ENCODE measurements at regions not wholly inside any gene's neighbourhood (a gene's known extent, or its start where the extent isn't known, plus 50 kb on each side); places are given as distances from the start of the nearest gene placed in this dataset.

DNA sequence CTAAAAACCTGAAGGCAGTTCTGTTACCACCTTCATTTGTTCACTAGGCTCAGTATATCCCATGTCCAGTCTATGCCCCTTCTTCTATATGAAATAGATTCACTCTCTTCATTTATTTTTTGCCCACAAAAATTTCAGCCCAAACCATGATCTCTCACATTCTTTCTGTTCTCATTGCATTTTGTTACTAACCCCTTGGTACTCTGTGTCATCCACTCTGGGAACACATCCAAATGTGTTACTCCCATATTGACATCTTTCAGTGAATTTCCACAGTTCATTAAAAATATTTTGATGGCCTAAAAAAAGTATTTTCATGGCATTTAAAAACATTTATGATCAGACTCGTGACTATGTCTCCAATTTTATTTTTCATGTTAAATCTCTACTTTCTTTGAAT lies 378.9 kb downstream of the SLITRK1 start:
- no peak overlapping the region for H3K4me3 ChIP-seq (ENCODE audit: low read depth, low read length)
- TF ChIP-seq, protein P1, sequence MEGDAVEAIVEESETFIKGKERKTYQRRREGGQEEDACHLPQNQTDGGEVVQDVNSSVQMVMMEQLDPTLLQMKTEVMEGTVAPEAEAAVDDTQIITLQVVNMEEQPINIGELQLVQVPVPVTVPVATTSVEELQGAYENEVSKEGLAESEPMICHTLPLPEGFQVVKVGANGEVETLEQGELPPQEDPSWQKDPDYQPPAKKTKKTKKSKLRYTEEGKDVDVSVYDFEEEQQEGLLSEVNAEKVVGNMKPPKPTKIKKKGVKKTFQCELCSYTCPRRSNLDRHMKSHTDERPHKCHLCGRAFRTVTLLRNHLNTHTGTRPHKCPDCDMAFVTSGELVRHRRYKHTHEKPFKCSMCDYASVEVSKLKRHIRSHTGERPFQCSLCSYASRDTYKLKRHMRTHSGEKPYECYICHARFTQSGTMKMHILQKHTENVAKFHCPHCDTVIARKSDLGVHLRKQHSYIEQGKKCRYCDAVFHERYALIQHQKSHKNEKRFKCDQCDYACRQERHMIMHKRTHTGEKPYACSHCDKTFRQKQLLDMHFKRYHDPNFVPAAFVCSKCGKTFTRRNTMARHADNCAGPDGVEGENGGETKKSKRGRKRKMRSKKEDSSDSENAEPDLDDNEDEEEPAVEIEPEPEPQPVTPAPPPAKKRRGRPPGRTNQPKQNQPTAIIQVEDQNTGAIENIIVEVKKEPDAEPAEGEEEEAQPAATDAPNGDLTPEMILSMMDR (IDR thresholded peaks at IDR 0.05; ENCODE audit: low read depth, low read length), result no peak

DNA sequence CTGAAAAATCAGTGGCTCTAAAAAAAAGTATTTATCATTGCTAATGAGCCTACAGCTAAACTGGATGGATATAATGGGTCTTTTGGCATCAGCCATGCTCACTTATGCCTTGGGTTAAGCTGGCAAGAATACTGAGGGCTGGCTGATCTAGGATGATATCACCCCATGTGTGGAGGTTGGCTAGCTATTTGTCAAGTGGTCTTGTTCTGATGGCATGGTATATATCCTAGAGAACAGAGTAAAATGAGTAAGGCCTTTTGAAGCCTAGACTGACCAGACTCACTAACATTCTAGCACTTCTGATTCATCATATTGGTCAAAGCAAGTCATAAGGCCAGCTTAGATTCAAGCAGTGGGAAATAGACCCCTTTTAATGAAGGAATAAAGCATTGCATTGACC lies 383.0 kb downstream of the SLITRK1 start:
- TF ChIP-seq, protein P1 (IDR thresholded peaks at IDR 0.05; ENCODE audit: low read depth, low read length), result no peak
- no peak overlapping the region for H3K4me3 ChIP-seq (ENCODE audit: low read depth, low read length)

DNA sequence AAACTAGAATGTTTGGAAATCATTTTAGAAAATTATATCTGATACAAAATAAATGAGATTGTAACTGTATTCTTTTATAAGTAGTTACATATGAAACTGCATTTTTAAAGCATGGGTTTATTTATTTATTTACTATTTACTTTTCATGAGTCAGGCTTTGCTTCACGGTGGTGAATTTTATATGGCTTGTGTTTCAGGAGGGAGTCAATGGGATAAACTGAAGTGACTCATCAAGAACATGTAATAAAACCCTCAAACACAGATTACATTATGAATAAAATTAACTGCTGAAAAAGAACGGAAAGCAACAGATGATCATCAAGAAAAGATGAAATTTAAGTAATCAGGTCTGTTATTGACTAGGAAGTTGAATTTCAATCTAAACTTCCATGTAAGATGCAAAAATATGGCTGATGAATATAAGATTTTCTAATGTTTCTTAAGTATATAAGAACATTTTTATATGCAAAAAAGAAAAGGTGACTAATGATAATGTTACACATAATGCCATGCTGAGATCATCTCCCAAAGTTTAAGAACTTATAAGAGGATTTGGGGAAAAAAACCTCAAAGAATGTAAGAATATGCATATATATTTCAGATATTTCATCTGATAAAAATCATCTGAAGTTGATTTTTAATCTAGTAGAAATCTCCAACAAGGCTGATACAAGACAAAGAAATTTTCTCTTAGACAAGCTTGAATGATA lies 383.6 kb downstream of the SLITRK1 start:
- TF ChIP-seq, protein P1 (IDR thresholded peaks at IDR 0.05; ENCODE audit: low read depth, low read length), result no peak

DNA sequence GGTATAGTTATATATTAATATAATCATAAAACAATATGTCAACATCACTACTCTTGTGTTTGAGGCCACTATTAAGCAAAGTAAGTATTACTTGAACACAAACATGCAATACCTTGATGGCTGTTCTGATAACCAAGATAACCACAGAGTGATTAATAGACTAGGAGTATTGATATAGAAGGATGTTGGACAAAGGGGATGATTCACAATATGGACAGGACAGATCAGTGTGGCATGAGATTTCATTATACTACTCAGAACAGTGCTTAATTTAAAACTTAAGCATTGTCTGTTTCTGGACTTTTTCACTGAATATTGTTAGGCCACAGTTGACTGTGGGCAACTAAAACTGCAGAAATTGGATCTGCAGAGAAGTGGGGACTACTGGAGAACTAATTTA lies 384.2 kb downstream of the SLITRK1 start:
- TF ChIP-seq, protein P1 (IDR thresholded peaks at IDR 0.05; ENCODE audit: low read depth, low read length), result no peak
- no peak overlapping the region for H3K4me3 ChIP-seq (ENCODE audit: low read depth, low read length)

More for the DNA sequence above, 383.6 kb downstream of the SLITRK1 start:
- no peak overlapping the region for H3K4me3 ChIP-seq (ENCODE audit: low read depth, low read length)

DNA sequence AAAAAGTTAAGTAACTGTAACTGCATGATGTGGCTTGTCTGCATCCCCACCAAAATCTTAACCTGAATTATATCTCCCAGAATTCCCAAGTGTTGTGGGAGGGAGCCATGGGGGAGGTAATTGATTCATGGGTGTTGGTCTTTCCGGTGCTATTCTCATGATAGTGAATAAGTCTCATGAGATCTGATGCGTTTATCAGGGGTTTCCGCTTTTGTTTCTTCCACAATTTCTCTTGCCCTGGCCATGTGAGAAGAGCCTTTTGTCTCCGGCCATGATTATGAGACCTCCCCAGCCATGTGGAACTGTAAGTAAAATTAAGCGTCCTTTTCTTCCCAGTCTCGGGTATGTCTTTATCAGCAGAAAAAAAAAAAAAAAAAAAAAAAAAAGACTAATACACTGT lies 385.8 kb downstream of the SLITRK1 start:
- H3K4me3 ChIP-seq (ENCODE audit: low read depth, low read length), result no peak overlapping the region
- TF ChIP-seq, protein P1 (IDR thresholded peaks at IDR 0.05; ENCODE audit: low read depth, low read length), result no peak

DNA sequence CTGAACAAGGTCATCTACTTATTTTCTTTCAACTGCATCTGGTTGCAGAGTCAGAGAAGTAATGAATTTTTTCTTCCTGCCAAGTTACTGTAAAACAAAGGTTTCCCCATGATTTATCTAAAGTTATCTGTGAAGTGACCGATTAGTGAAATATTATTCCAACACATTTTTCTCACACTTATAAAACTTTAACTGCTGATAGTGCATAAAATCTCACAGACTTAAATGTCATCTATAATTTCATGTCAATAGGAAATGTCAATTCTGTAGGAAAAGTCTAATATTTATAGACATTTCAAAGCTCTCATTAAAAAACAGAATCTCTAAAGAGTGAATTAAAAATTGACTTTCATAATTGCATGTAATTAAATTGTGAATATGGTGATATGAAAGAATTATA lies 397.2 kb downstream of the SLITRK1 start:
- TF ChIP-seq, protein P1 (IDR thresholded peaks at IDR 0.05; ENCODE audit: low read depth, low read length), result no peak
- H3K4me3 ChIP-seq (ENCODE audit: low read depth, low read length), result no peak overlapping the region

DNA sequence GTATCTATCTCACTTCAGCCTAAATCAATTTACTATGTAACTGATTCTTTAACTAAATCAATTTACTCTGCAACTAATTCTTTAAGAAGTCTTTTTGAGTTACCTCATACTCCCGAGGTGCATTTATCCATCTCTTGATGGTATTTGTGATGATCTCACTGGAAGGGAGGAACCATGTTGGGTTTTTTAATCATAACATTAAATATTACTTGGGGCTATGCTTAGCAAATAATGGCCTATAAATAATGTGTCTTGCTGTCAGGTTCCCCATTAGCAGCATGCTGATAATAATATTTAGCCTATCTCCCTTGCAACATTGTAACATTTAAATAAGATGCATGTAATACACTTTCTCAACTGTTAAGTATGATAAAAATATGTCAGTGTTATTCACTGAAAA lies 411.3 kb downstream of the SLITRK1 start:
- H3K4me3 ChIP-seq (ENCODE audit: low read depth, low read length), result no peak overlapping the region
- TF ChIP-seq, protein P1 (IDR thresholded peaks at IDR 0.05; ENCODE audit: low read depth, low read length), result no peak

Measured in WI38 (cell line).